HAP-1 (cell line): ENCODE measurements at regions not wholly inside any gene's neighbourhood (a gene's known extent, or its start where the extent isn't known, plus 50 kb on each side); places are given as distances from the start of the nearest gene placed in this dataset.

ENCODE experiments used
- DNase-seq, 2 experiments: peaks; one replicate each; pipeline ENCODE4 v3.0.0-alpha.2; 2016 to 2020; ENCODE audit warnings: low spot score in 2 of 2
- H3K27me3 ChIP-seq: fragments of 250-450 bp; sonication (Bioruptor Pico); 2 replicates; pipeline ENCODE4 v1.5.1; 2020; ENCODE audit warnings: low read depth, mild to moderate bottlenecking, moderate library complexity
- H3K36me3 ChIP-seq: fragments of 250-450 bp; sonication (Bioruptor Pico); replicated peaks from 2 replicates; pipeline ENCODE4 v1.5.1; 2020; ENCODE audit warnings: mild to moderate bottlenecking
- H3K4me1 ChIP-seq: fragments of 250-450 bp; sonication (Bioruptor Pico); 2 replicates; pipeline ENCODE4 v1.5.1; 2020; ENCODE audit warnings: mild to moderate bottlenecking
- H3K4me3 ChIP-seq: fragments of 250-450 bp; sonication (Bioruptor Pico); 2 replicates; pipeline ENCODE4 v1.5.1; 2020; ENCODE audit warnings: mild to moderate bottlenecking, moderate library complexity
- H3K9me3 ChIP-seq: fragments of 250-450 bp; sonication (Bioruptor Pico); 2 replicates; pipeline ENCODE4 v1.5.1; 2020; ENCODE audit warnings: mild to moderate bottlenecking, moderate library complexity
- in situ Hi-C: fragments of 300-500 bp; cut with MboI; formaldehyde crosslinking; loops from 3 replicates; pipeline ENCODE4 v1.14.3; 2020; ENCODE audit warnings: low sequenced_read_pairs, inconsistent platforms, mixed read lengths

DNA sequence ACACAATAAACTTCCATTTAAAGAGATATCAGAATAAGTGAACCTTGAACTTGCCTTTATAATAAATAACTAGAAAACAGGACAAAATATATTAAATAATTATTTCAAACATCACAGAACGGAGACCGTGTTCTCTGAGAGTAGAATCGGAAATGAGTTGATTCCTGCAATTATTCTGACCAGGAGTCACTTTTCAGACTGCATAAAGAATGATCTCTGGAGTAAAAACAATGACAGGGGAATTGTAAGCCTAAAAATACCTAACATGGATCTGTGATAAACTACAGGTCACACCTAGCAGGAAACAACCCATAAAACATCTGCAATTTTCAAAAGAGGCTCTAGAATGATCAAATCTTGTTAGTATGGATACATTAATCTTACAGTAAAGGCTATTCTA, 577.5 kb upstream of the SORCS1 start:
- H3K4me1 ChIP-seq, result peaks cover 3% of the 10 kb centered on the region; the same call in 1 of the 2 replicates
- no peaks in the 10 kb centered on the region for H3K9me3 ChIP-seq

DNA sequence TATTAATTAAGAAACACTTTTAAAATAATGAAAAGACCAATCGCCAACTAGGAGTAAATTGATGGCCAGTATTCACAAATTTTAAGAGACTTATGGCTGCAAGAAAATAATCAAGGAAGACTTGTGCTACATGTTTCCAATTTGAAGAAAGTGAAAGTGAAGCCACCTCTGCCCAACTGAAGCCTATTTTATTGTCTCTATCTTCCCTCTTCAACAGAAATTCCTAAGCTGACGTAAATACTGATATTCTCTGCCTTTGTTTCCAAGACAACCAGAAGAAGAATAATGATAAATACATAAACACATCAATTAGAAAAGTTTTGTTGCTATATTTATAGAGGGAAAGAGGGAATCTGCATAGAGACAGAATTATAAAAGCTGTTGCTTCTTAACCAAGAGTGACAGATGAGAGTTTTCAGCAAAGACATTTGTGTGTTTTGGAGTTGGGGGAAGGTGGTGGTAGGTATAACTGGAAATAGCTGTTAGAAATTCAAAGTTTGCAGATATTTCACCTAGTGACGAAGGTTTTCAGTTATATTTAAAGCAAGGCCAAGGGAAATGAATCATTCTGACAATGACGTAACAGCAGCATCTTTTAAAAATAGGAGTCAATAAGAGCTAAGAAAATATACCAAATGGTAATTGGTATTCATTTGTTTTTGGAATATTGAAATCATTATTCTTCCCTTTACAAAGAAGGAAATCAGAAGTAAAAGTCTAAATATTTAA, 576.6 kb upstream of the SORCS1 start:
- DNase-seq, result no peak
- in situ Hi-C loops, result no loop called here
- Histone ChIP-seq H3K4me1 (peaks cover 3% of the 10 kb centered on the region; the same call in 1 of the 2 replicates), H3K36me3 (no peaks in the 10 kb centered on the region), H3K4me3 (no peak overlapping the region), H3K27me3 (no peaks in the 10 kb centered on the region), H3K9me3 (no peaks in the 10 kb centered on the region)

More for the DNA sequence above, 577.5 kb upstream of the SORCS1 start:
- Histone ChIP-seq H3K4me3 (no peak overlapping the region), H3K27me3 (no peaks in the 10 kb centered on the region), H3K36me3 (no peaks in the 10 kb centered on the region)
- DNase-seq, result no peak
- in situ Hi-C loops, result no loop called here

- no peaks in the 10 kb centered on the region for H3K36me3 ChIP-seq
- in situ Hi-C loops, result no loop called here
Measured at GRCh38 chr10:107739951-107740350, 575.4 kb upstream of the SORCS1 start.

DNA sequence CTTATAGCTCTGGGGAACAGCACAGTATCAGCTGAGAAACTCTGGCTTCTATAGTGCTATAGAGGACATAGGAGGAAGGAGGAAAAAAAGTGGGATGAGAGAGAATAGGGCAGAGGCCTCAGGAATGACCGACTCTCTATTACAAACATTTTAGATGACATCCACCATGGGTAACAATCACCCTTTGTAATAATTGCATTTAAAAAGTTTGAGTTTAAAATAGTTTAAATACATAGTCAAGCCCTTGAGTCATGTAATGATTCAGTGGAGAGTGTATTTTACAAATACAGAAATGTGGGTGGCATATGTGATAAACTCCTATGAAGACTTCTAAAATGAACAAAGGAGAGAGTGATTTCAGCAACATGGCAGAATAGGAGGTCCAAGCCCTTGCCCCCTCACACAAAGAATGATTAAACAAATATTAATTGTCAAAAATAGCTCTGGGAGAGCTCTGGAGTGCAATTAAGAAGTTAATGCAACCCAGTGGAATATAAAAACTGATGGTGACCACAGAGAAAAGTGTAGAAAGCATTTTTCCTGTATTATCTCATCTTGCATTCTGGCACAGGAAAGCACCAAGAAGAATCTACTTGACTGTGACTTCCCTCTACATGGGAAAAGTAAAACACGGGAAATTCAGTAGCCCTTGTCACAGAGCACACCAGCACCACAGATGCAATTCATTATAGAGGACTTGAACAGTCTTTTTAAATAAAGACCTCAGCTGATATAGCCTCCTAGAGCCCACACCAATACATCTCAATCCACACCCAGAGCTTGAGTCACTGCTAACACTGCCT, 569.0 kb upstream of the SORCS1 start:
- Histone ChIP-seq H3K4me1 (peaks cover 7% of the 10 kb centered on the region), H3K9me3 (no peaks in the 10 kb centered on the region), H3K4me3 (no peak overlapping the region), H3K36me3 (no peaks in the 10 kb centered on the region), H3K27me3 (no peaks in the 10 kb centered on the region)
- no peak for DNase-seq
- in situ Hi-C loops, result no loop called here

More at GRCh38 chr10:107739951-107740350, 575.4 kb upstream of the SORCS1 start:
- Histone ChIP-seq H3K4me1 (peaks cover 3% of the 10 kb centered on the region; the same call in 1 of the 2 replicates), H3K4me3 (no peak overlapping the region), H3K9me3 (no peaks in the 10 kb centered on the region), H3K27me3 (no peaks in the 10 kb centered on the region)
- no peak for DNase-seq

- Histone ChIP-seq H3K9me3 (no peaks in the 10 kb centered on the region), H3K4me1 (peaks cover 19% of the 10 kb centered on the region), H3K36me3 (no peaks in the 10 kb centered on the region), H3K27me3 (no peaks in the 10 kb centered on the region), H3K4me3 (no peak overlapping the region)
- in situ Hi-C loops, result no loop called here
- DNase-seq, result no peak
Measured at GRCh38 chr10:107732045-107732444, 567.5 kb upstream of the SORCS1 start.

- Histone ChIP-seq H3K36me3 (no peaks in the 10 kb centered on the region), H3K4me1 (peaks cover 19% of the 10 kb centered on the region), H3K9me3 (no peaks in the 10 kb centered on the region), H3K27me3 (no peaks in the 10 kb centered on the region), H3K4me3 (no peak overlapping the region)
- peak in 1 of 2 experiments; percentile 47 for DNase-seq
- in situ Hi-C loops, result no loop called here
Measured at GRCh38 chr10:107728807-107729206, 564.3 kb upstream of the SORCS1 start.

DNA sequence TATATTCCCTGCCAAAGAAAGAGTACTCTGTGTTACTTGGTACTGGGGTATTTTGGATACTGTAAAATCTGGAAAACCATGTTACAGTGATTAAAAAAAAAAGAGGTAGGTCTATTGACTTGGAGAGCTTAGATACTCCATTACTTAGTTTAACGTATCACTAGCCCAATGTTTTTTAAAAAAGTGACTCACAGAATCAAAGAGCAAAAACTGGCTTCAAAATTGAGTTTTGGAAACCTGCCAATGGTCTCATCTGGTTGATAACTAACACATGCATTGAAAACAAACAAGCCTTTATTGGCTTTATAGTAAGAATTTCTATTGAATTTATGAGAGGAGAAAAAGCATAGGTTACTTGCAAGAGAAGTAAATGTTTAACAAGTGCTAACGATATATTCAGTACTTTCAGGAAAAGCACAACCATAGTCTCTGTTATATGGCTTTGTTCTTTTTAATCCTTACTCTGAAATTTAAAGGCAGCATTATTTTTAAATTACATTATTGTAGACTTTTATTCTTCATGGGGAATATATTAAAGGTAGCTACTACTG, 563.3 kb upstream of the SORCS1 start:
- no peak overlapping the region for H3K4me3 ChIP-seq
- H3K9me3 ChIP-seq, result no peaks in the 10 kb centered on the region
- in situ Hi-C loops, result no loop called here
- DNase-seq, result peak in 1 of 2 experiments; percentile 11
- H3K36me3 ChIP-seq, result no peaks in the 10 kb centered on the region
- peaks cover 19% of the 10 kb centered on the region for H3K4me1 ChIP-seq
- H3K27me3 ChIP-seq, result no peaks in the 10 kb centered on the region

DNA sequence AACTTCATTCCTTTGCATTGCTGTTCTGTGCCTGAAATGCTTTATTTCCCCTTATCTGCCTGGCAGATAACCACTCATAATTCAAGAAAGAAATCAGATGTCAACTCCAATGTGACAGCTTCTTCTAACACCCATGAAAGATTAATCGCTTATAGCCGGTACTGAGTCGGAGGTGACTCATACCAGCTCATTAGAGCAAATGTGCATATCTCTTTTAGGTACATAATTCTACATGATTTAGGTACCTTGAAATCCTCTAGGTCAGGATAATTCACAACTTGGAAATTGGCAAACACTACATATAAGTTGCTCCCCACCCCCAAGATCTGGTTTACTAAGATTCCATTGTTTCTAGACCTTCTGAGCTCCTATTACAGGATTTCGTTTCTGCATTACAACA, 554.4 kb upstream of the SORCS1 start:
- no peaks in the 10 kb centered on the region for H3K4me1 ChIP-seq
- no peak overlapping the region for H3K4me3 ChIP-seq
- H3K27me3 ChIP-seq, result no peaks in the 10 kb centered on the region; the same call in 1 of the 2 replicates
- H3K9me3 ChIP-seq, result no peaks in the 10 kb centered on the region
- in situ Hi-C loops, result no loop called here
- no peak for DNase-seq
- H3K36me3 ChIP-seq, result no peaks in the 10 kb centered on the region

DNA sequence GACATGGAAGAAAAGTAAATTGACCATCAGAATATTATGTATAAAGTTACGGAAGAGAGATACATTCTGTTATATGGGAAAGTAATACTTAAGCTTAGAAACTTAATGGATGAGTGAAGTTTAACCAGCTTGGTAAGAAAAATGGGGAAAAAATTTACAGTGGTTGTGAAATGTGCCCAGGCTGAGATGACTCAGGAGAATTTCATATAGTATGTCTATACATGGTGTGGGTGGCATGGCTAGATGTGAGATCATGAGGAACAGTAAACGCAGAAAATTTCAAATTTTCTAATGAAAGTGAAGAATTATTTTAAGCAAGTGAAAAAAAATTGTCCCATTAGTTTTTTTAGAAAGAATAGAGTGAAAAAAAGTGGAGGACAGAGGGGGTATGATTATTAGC, 552.5 kb upstream of the SORCS1 start:
- no peaks in the 10 kb centered on the region for H3K36me3 ChIP-seq
- in situ Hi-C loops, result no loop called here
- no peaks in the 10 kb centered on the region for H3K4me1 ChIP-seq
- H3K27me3 ChIP-seq, result no peaks in the 10 kb centered on the region; the same call in 1 of the 2 replicates
- no peaks in the 10 kb centered on the region for H3K9me3 ChIP-seq
- H3K4me3 ChIP-seq, result no peak overlapping the region
- DNase-seq, result no peak

DNA sequence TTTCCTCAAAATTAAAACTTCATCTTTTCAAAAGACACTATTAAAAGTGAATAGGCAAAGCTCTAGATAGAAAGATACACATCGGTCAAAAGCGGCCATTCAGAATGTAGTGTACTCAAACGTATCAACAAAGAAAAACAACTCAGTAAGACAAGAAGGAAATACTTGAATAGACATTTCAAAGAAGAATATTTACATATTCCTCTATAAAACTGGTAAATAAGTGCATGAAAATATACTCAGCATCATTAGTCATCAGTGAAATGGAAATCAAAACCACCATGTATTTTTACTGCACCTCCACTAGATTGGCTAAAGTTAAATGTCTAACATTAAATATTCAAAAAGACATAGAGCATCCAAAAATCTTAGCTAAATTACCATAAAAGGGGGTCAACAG, 551.1 kb upstream of the SORCS1 start:
- no peaks in the 10 kb centered on the region for H3K4me1 ChIP-seq
- H3K36me3 ChIP-seq, result no peaks in the 10 kb centered on the region
- H3K4me3 ChIP-seq, result no peak overlapping the region
- DNase-seq, result no peak
- H3K9me3 ChIP-seq, result no peaks in the 10 kb centered on the region
- in situ Hi-C loops, result no loop called here
- no peaks in the 10 kb centered on the region; the same call in 1 of the 2 replicates for H3K27me3 ChIP-seq

GRCh38 chr10:107708981-107709380, 544.5 kb upstream of the SORCS1 start:
- in situ Hi-C loops, result no loop called here
- Histone ChIP-seq H3K4me3 (no peak overlapping the region), H3K4me1 (no peaks in the 10 kb centered on the region), H3K9me3 (no peaks in the 10 kb centered on the region), H3K36me3 (no peaks in the 10 kb centered on the region), H3K27me3 (no peaks in the 10 kb centered on the region)
- DNase-seq, result no peak

DNA sequence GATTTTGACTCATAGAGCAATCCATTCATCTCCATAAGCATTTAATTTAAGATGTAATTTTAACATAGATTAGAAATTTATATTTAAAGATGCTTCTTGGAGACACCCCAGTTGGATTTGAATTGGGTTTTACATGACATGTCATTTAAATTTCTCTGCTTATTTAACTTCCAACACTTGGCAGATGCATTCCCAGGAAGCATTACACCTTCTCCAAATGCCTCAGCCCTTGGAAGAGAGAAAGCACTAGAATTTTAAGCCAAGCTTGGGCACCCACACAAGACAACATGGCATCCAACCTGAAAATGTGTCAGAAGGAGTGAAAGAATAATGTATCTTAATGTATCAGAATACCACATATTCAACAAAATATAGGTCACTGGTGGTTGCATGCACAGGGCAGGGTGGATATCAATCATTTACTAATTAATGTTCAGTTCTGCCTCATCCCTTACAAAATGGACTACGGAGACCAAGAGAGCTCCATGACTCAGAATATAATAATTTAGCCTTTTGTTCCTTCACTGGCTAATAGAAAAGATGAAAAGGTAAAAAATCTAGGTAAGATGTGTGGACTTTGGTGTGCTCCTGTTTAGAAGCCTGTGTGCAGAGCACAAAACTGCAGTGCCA, 541.7 kb upstream of the SORCS1 start:
- no peaks in the 10 kb centered on the region for H3K4me1 ChIP-seq
- H3K4me3 ChIP-seq, result no peak overlapping the region
- DNase-seq, result no peak
- no peaks in the 10 kb centered on the region for H3K27me3 ChIP-seq
- no peaks in the 10 kb centered on the region for H3K9me3 ChIP-seq
- in situ Hi-C loops, result no loop called here
- H3K36me3 ChIP-seq, result no peaks in the 10 kb centered on the region

- in situ Hi-C loops, result no loop called here
- H3K9me3 ChIP-seq, result no peaks in the 10 kb centered on the region
- no peak overlapping the region for H3K4me3 ChIP-seq
- no peaks in the 10 kb centered on the region for H3K4me1 ChIP-seq
- no peaks in the 10 kb centered on the region for H3K27me3 ChIP-seq
- no peak for DNase-seq
- no peaks in the 10 kb centered on the region for H3K36me3 ChIP-seq
Measured at GRCh38 chr10:107701943-107702342, 537.4 kb upstream of the SORCS1 start.
